ENCODE measurements at regions not wholly inside any gene's neighbourhood (a gene's known extent, or its start where the extent isn't known, plus 50 kb on each side); places are given as distances from the start of the nearest gene placed in this dataset.

- no peaks in the 10 kb centered on the region; the same call in 1 of the 2 replicates for H3K4me1 ChIP-seq (ENCODE audit: insufficient read depth, low read length)
- peaks cover 0 to 33% of the 10 kb centered on the region in 2 experiments; a peak in 2 of 5 replicates for H3K27me3 ChIP-seq (ENCODE audit: control insufficient read depth in 1 of 2, insufficient read depth in 2 of 2, low read length in 2 of 2)
- peaks cover 5% of the 10 kb centered on the region; the same call in 1 of the 2 replicates for H3K9me3 ChIP-seq (ENCODE audit: low read length)
- POLR2A ChIA-PET = no interaction called here
- BruUV-seq (replicated peaks) = no TSS peak
- no peak overlapping the region for H3K9ac ChIP-seq (ENCODE audit: insufficient read depth, low read depth, low read length)
- H3K4me2 ChIP-seq (ENCODE audit: low read depth, low read length) = no peak overlapping the region
- intact Hi-C loops (cut with micrococcal nuclease; ENCODE audit: unreplicated experiment) = no loop called here
- FAIRE-seq (no peak), ATAC-seq (no peak), DNase-seq (ENCODE audit: low spot score) (no peak)
- H3K27ac ChIP-seq (ENCODE audit: extremely low read length, insufficient read depth, low read length) = no peak overlapping the region
- H2AFZ ChIP-seq (ENCODE audit: low read length) = no peak overlapping the region
- H3K79me2 ChIP-seq (ENCODE audit: insufficient read depth, low read length) = no peaks in the 10 kb centered on the region
- in situ Hi-C loops (cut with HindIII; ENCODE audit: extremely low pct_ligation_motif_present, low pct_unique_long_range_greater_than_20kb) = no loop called here
- H4K20me1 ChIP-seq (ENCODE audit: insufficient read depth, low read length) = no peaks in the 10 kb centered on the region
- WGBS (ENCODE audit: low lambda C conversion rate) = 39% methylated on average over 11 of the region's 11 CpGs
- CTCF ChIA-PET (ENCODE audit: low intra/inter-chr PET ratio, low total read pairs) = no interaction called here
- no peak overlapping the region for H3K4me3 ChIP-seq (replicated peaks in 1 of 3; ENCODE audit: insufficient read depth in 1 of 3, low read depth in 2 of 3, low read length in 3 of 3)
- no peaks in the 10 kb centered on the region for H3K36me3 ChIP-seq (replicated peaks in 1 of 2; ENCODE audit: control insufficient read depth in 1 of 2, insufficient read depth in 2 of 2, low read length in 2 of 2)
- no peak for TF ChIP-seq PHF5A (CRISPR knock-in tag; IDR thresholded peaks at IDR 0.05; ENCODE audit: low read depth, unreplicated experiment)
- no peak for TF ChIP-seq CEBPZ (IDR thresholded peaks at IDR 0.05; ENCODE audit: low read length)
- TF ChIP-seq KLF9 (CRISPR knock-in tag; IDR thresholded peaks at IDR 0.05; ENCODE audit: low read depth) = no peak
- TF ChIP-seq SNAPC4 (CRISPR knock-in tag; IDR thresholded peaks at IDR 0.05) = no peak
- no peak for TF ChIP-seq MLX (CRISPR knock-in tag; IDR thresholded peaks at IDR 0.05)
- TF ChIP-seq ONECUT2 (CRISPR knock-in tag; IDR thresholded peaks at IDR 0.05) = no peak
- no peak for TF ChIP-seq JUNB (CRISPR knock-in tag; IDR thresholded peaks at IDR 0.05; ENCODE audit: borderline replicate concordance)
- no peak for TF ChIP-seq ATAD3A (CRISPR knock-in tag; IDR thresholded peaks at IDR 0.05)
- TF ChIP-seq NFE2L1 (CRISPR knock-in tag; IDR thresholded peaks at IDR 0.05; ENCODE audit: borderline replicate concordance) = no peak
- TF ChIP-seq MAF1 (CRISPR knock-in tag; IDR thresholded peaks at IDR 0.05; ENCODE audit: borderline replicate concordance) = no peak
- no peak for TF ChIP-seq ZNF10 (CRISPR knock-in tag; IDR thresholded peaks at IDR 0.05; ENCODE audit: borderline replicate concordance, low read depth)
- TF ChIP-seq KDM6A (CRISPR knock-in tag; IDR thresholded peaks at IDR 0.05; ENCODE audit: low read depth) = no peak
- TF ChIP-seq MYC (CRISPR knock-in tag; IDR thresholded peaks at IDR 0.05; ENCODE audit: borderline replicate concordance) = no peak
These were observed 109.1 kb downstream of the PFKFB3 start for GRCh38 chr10:6311700-6312330.
